ENCODE measurements at regions not wholly inside any gene's neighbourhood (a gene's known extent, or its start where the extent isn't known, plus 50 kb on each side); places are given as distances from the start of the nearest gene placed in this dataset.
"Not testable (repeated sequence)": the region's sequence is repeated elsewhere in the genome, so short reads cannot be mapped to it uniquely, and the experiment has no call there.

GRCh38 chr22:44618910-44619309 lies 83.1 kb upstream of the PRR5 start:
- not testable (repeated sequence) for TF ChIP-seq POLR2AphosphoS5 (IDR thresholded peaks at IDR 0.05; ENCODE audit: low read depth, low read length); POLR2A (IDR thresholded peaks at IDR 0.05; ENCODE audit: low read depth, low read length); TAF1 (IDR thresholded peaks at IDR 0.05; ENCODE audit: borderline replicate concordance, low read depth, low read length)
